A673 (cell line): ENCODE measurements at regions not wholly inside any gene's neighbourhood (a gene's known extent, or its start where the extent isn't known, plus 50 kb on each side); places are given as distances from the start of the nearest gene placed in this dataset.

Experiments
- BruUV-seq: library from RNA; stranded (reverse); fragments of 400-500 nt; replicated peaks from 2 replicates; lab custom pipeline; 2021; lab: Mats Ljungman, UMichigan
- CTCF ChIA-PET: fragments of 300-600 bp; sonication (Branson Sonifier 250); formaldehyde crosslinking; loops from one replicate; lab custom pipeline; 2022; ENCODE audit warnings: antibody characterized with exemption; lab: Charles Lee
- POLR2A ChIA-PET: fragments of 300-600 bp; sonication (Branson Sonifier 250); formaldehyde crosslinking; loops from one replicate; lab custom pipeline; 2022; ENCODE audit warnings: antibody characterized with exemption; ENCODE audit not compliant: low non-redundant PET; lab: Charles Lee
- DNase-seq: peaks from one replicate; pipeline ENCODE4 v3.0.0-alpha.2; 2015; ENCODE audit warnings: low spot score
- H3K27ac ChIP-seq: fragments of 200-600 bp; sonication (generic); 2 replicates; pipeline ENCODE4 v1.5.1; 2016; ENCODE audit warnings: mixed run types, low read depth, mild to moderate bottlenecking, mixed read lengths, antibody characterized with exemption, low read length; ENCODE audit not compliant: poor library complexity, severe bottlenecking
- H3K27me3 ChIP-seq: fragments of 200-600 bp; sonication (generic); replicated peaks from 2 replicates; pipeline ENCODE4 v1.6.1; 2017; ENCODE audit warnings: mixed run types, low read depth, mild to moderate bottlenecking, mixed read lengths, antibody characterized with exemption, low read length; ENCODE audit not compliant: insufficient read depth, poor library complexity
- H3K36me3 ChIP-seq: fragments of 200-600 bp; sonication (generic); 2 replicates; pipeline ENCODE4 v1.6.1; 2016; ENCODE audit warnings: mixed run types, mild to moderate bottlenecking, mixed read lengths, antibody characterized with exemption, low read length; ENCODE audit not compliant: insufficient read depth, poor library complexity, severe bottlenecking
- H3K4me1 ChIP-seq: fragments of 200-600 bp; sonication (generic); 2 replicates; pipeline ENCODE4 v1.6.1; 2017; ENCODE audit warnings: mixed run types, mild to moderate bottlenecking, mixed read lengths, antibody characterized with exemption, low read length; ENCODE audit not compliant: insufficient read depth, poor library complexity, severe bottlenecking
- H3K4me3 ChIP-seq: fragments of 200-600 bp; sonication (generic); 2 replicates; pipeline ENCODE4 v1.5.1; 2016; ENCODE audit warnings: low read depth, mixed run types, mild to moderate bottlenecking, mixed read lengths, low read length; ENCODE audit not compliant: poor library complexity, severe bottlenecking
- H3K9me3 ChIP-seq: fragments of 200-600 bp; sonication (generic); 2 replicates; pipeline ENCODE4 v1.6.1; 2016; ENCODE audit warnings: mixed run types, low read depth, mild to moderate bottlenecking, mixed read lengths, antibody characterized with exemption, low read length; ENCODE audit not compliant: poor library complexity, severe bottlenecking
- CTCF ChIP-seq: fragments of 300-800, 200-600 bp; sonication (generic); conservative IDR thresholded peaks from 2 replicates; pipeline ENCODE4 v1.5.1; 2017; ENCODE audit warnings: low read depth, mild to moderate bottlenecking, antibody characterized with exemption, low read length, moderate library complexity, mixed read lengths
- EZH2 ChIP-seq: fragments of 200-600 bp; sonication (generic); IDR thresholded peaks from 2 replicates; pipeline ENCODE4 v1.6.1; 2017; ENCODE audit warnings: borderline replicate concordance, low read depth, mild to moderate bottlenecking, mixed read lengths, antibody characterized with exemption, low read length; ENCODE audit not compliant: poor library complexity, severe bottlenecking
- intact Hi-C: fragments of 100-400 bp; cut with micrococcal nuclease; formaldehyde crosslinking; loops from one replicate; pipeline ENCODE4 v1.10.0; 2022; ENCODE audit not compliant: unreplicated experiment

GRCh38 chr13:60944016-60944415 is 471.6 kb downstream of the PCDH20 start:
- H3K36me3 ChIP-seq = no peaks in the 10 kb centered on the region
- no peak for DNase-seq
- H3K27me3 ChIP-seq = no peaks in the 10 kb centered on the region
- H3K27ac ChIP-seq = no peak overlapping the region
- CTCF ChIA-PET = no interaction called here
- TF ChIP-seq EZH2 = no peak
- intact Hi-C loops = no loop called here
- H3K9me3 ChIP-seq = no peaks in the 10 kb centered on the region
- no TSS peak for BruUV-seq
- H3K4me3 ChIP-seq = no peak overlapping the region
- POLR2A ChIA-PET = no interaction called here
- H3K4me1 ChIP-seq = no peaks in the 10 kb centered on the region

GRCh38 chr13:60936281-60936680 is 479.4 kb downstream of the PCDH20 start:
- Histone ChIP-seq H3K27me3 (no peaks in the 10 kb centered on the region), H3K27ac (no peak overlapping the region), H3K36me3 (no peaks in the 10 kb centered on the region), H3K9me3 (no peaks in the 10 kb centered on the region), H3K4me3 (no peak overlapping the region), H3K4me1 (no peaks in the 10 kb centered on the region)
- no TSS peak for BruUV-seq
- DNase-seq = no peak
- ChIA-PET POLR2A (no interaction called here), CTCF (no interaction called here)
- no peak for TF ChIP-seq EZH2
- no peak for TF ChIP-seq CTCF
- intact Hi-C loops = no loop called here

GRCh38 chr13:60933638-60934037 is 482.0 kb downstream of the PCDH20 start:
- TF ChIP-seq CTCF = no peak
- no peak for TF ChIP-seq EZH2
- intact Hi-C loops = no loop called here
- BruUV-seq = no TSS peak
- DNase-seq = peak; percentile 18
- H3K4me1 ChIP-seq = no peaks in the 10 kb centered on the region
- H3K9me3 ChIP-seq = no peaks in the 10 kb centered on the region
- no peak overlapping the region for H3K27ac ChIP-seq
- H3K4me3 ChIP-seq = no peak overlapping the region
- ChIA-PET POLR2A (no interaction called here), CTCF (no interaction called here)
- H3K27me3 ChIP-seq = no peaks in the 10 kb centered on the region
- H3K36me3 ChIP-seq = no peaks in the 10 kb centered on the region

- DNase-seq = no peak
- no peaks in the 10 kb centered on the region for H3K9me3 ChIP-seq
- no peak overlapping the region for H3K27ac ChIP-seq
- POLR2A ChIA-PET = no interaction called here
- H3K36me3 ChIP-seq = no peaks in the 10 kb centered on the region
- H3K4me1 ChIP-seq = no peaks in the 10 kb centered on the region
- CTCF ChIA-PET = no interaction called here
- intact Hi-C loops = no loop called here
- H3K27me3 ChIP-seq = no peaks in the 10 kb centered on the region
- TF ChIP-seq EZH2 = no peak
- TF ChIP-seq CTCF = no peak
- H3K4me3 ChIP-seq = no peak overlapping the region
- BruUV-seq = no TSS peak
Observed at GRCh38 chr13:60931858-60932546, 483.6 kb downstream of the PCDH20 start.
